ENCODE measurements at regions not wholly inside any gene's neighbourhood (a gene's known extent, or its start where the extent isn't known, plus 50 kb on each side); places are given as distances from the start of the nearest gene placed in this dataset.

DNA sequence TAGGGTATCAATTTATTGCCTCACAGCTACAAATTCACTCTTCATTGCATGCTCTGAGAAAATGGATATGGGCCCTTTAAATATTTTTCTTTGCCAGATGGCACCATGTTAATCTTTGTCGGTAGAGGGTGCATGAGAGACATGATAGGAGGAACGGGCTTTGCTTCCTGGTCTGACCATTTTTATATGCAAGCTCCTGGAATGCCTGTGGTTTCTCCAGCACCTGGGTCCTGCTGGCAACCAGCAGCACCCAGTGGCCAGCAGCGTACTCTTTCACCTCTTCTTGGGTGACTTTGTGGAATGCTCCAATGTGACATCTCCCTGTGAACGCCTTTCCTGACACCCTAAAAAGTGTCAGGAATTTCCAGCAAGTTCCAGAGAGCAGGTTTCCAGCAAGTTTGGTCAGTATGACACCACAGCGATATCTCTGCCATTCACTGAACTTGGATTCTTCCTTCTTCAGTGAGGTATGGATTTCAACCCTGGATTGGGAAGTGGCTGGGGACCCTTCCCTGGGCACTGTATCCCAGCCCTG, 140.3 kb upstream of the PGRMC2 start (continued):
- no peak for TF ChIP-seq FOXJ2 (tag; IDR thresholded peaks at IDR 0.05)
- TF ChIP-seq SMARCB1 (IDR thresholded peaks at IDR 0.05; ENCODE audit: insufficient read length, low read depth), result no peak
- TF ChIP-seq FIP1L1 (IDR thresholded peaks at IDR 0.05; ENCODE audit: low read depth, low read length, poor library complexity, severe bottlenecking), result no peak
- no peak for TF ChIP-seq SREBF1 (IDR thresholded peaks at IDR 0.05; ENCODE audit: borderline replicate concordance, low read depth, low read length)
- TF ChIP-seq CC2D1A (IDR thresholded peaks at IDR 0.05), result peak; percentile 69; the same call in 1 of the 2 replicates
- TF ChIP-seq NR3C1 (CRISPR knock-in tag; IDR thresholded peaks at IDR 0.05), result no peak
- TF ChIP-seq CTBP1 (IDR thresholded peaks at IDR 0.05; ENCODE audit: borderline replicate concordance), result peak; percentile 45; the same call in 1 of the 2 replicates
- TF ChIP-seq CREB3 (tag; conservative IDR thresholded peaks at IDR 0.05; ENCODE audit: low read depth), result no peak
- TF ChIP-seq ZKSCAN3 (CRISPR knock-in tag; IDR thresholded peaks at IDR 0.05), result no peak
- TF ChIP-seq ELK1 (CRISPR knock-in tag; IDR thresholded peaks at IDR 0.05), result no peak
- TF ChIP-seq PYGO2 (tag; IDR thresholded peaks at IDR 0.05), result no peak
- no peak for TF ChIP-seq ZFP36 (IDR thresholded peaks at IDR 0.05; ENCODE audit: low read depth, low read length, partially characterized antibody)
- TF ChIP-seq, protein P1, sequence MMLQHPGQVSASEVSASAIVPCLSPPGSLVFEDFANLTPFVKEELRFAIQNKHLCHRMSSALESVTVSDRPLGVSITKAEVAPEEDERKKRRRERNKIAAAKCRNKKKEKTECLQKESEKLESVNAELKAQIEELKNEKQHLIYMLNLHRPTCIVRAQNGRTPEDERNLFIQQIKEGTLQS (IDR thresholded peaks at IDR 0.05), result no peak
- TF ChIP-seq, protein P1 (CRISPR knock-in tag; conservative IDR thresholded peaks at IDR 0.05), result no peak
- no peak for TF ChIP-seq ZNF395 (CRISPR knock-in tag; IDR thresholded peaks at IDR 0.05)
- TF ChIP-seq ESRRA (IDR thresholded peaks at IDR 0.05; ENCODE audit: borderline replicate concordance, low read depth), result peak; percentile 61; the same call in 1 of the 2 replicates
- TF ChIP-seq, protein P2, sequence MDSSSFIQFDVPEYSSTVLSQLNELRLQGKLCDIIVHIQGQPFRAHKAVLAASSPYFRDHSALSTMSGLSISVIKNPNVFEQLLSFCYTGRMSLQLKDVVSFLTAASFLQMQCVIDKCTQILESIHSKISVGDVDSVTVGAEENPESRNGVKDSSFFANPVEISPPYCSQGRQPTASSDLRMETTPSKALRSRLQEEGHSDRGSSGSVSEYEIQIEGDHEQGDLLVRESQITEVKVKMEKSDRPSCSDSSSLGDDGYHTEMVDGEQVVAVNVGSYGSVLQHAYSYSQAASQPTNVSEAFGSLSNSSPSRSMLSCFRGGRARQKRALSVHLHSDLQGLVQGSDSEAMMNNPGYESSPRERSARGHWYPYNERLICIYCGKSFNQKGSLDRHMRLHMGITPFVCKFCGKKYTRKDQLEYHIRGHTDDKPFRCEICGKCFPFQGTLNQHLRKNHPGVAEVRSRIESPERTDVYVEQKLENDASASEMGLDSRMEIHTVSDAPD (CRISPR knock-in tag; IDR thresholded peaks at IDR 0.05), result no peak
- no peak for TF ChIP-seq BRCA1 (IDR thresholded peaks at IDR 0.05)
- no peak for TF ChIP-seq BRCA1 (CRISPR knock-in tag; IDR thresholded peaks at IDR 0.05)
- no peak for TF ChIP-seq ZC3H11A (IDR thresholded peaks at IDR 0.05; ENCODE audit: low read depth, low read length)
- no peak for TF ChIP-seq TRIM24 (IDR thresholded peaks at IDR 0.05)
- TF ChIP-seq CEBPG (CRISPR knock-in tag; IDR thresholded peaks at IDR 0.05), result no peak
- no peak for TF ChIP-seq CEBPG (tag; conservative IDR thresholded peaks at IDR 0.05 in 1 of 2, IDR thresholded peaks at IDR 0.05 in 1 of 2)
- no peak for TF ChIP-seq ZFP1 (CRISPR knock-in tag; IDR thresholded peaks at IDR 0.05)
- TF ChIP-seq HCFC1 (IDR thresholded peaks at IDR 0.05; ENCODE audit: low read depth, low read length), result no peak
